Adrenal gland (tissue), 5 donors: ENCODE measurements at regions not wholly inside any gene's neighbourhood (a gene's known extent, or its start where the extent isn't known, plus 50 kb on each side); places are given as distances from the start of the nearest gene placed in this dataset.

Experiments
- CTCF ChIP-seq, 6 experiments: fragments of 450-650 bp in 4 of 6; fragments of 200-600 bp in 2 of 6; sonication (generic) in 1 of 6; IDR thresholded peaks; 1 replicate in 5 of 6; 2 replicates in 1 of 6; pipeline versions ENCODE4 v1.5.1 to v1.8.0; 2016 to 2021; ENCODE audit warnings: antibody characterized with exemption in 6 of 6, mild to moderate bottlenecking in 2 of 6, moderate library complexity in 1 of 6
- POLR2A ChIP-seq, 2 donors: fragments of 450-650 bp; IDR thresholded peaks; one replicate each; pipeline ENCODE4 v1.6.1; 2017; ENCODE audit warnings: antibody characterized with exemption in 2 of 2, mild to moderate bottlenecking in 2 of 2, moderate library complexity in 1 of 2
- donor health status: DM: no; HTN: no; CAD: no.

GRCh38 chr16:60225541-60225940, 1491.4 kb upstream of the GOT2 start:
- TF ChIP-seq POLR2A (IDR thresholded peaks at IDR 0.05) (no peak), CTCF (IDR thresholded peaks at IDR 0.05) (no peak)
